ENCODE measurements at regions not wholly inside any gene's neighbourhood (a gene's known extent, or its start where the extent isn't known, plus 50 kb on each side); places are given as distances from the start of the nearest gene placed in this dataset.

- TF ChIP-seq, protein P1, sequence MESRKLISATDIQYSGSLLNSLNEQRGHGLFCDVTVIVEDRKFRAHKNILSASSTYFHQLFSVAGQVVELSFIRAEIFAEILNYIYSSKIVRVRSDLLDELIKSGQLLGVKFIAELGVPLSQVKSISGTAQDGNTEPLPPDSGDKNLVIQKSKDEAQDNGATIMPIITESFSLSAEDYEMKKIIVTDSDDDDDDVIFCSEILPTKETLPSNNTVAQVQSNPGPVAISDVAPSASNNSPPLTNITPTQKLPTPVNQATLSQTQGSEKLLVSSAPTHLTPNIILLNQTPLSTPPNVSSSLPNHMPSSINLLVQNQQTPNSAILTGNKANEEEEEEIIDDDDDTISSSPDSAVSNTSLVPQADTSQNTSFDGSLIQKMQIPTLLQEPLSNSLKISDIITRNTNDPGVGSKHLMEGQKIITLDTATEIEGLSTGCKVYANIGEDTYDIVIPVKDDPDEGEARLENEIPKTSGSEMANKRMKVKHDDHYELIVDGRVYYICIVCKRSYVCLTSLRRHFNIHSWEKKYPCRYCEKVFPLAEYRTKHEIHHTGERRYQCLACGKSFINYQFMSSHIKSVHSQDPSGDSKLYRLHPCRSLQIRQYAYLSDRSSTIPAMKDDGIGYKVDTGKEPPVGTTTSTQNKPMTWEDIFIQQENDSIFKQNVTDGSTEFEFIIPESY (IDR thresholded peaks at IDR 0.05; ENCODE audit: extremely low read depth, insufficient replicate concordance, low read length): no peak
Measured at GRCh38 chr1:114292835-114293234, 139.2 kb upstream of the SYT6 start (continued).

GRCh38 chr1:114292194-114292593 lies 138.5 kb upstream of the SYT6 start:
- POLR2A ChIA-PET: no interaction called here

GRCh38 chr1:114290776-114291175 lies 137.1 kb upstream of the SYT6 start:
- no peaks in the 10 kb centered on the region for H4K20me1 ChIP-seq (ENCODE audit: insufficient read depth)
- DNase-seq (ENCODE audit: low read depth, low spot score): no peak
- H3K9ac ChIP-seq (ENCODE audit: low read length): no peak overlapping the region
- no peak for ATAC-seq
- POLR2A ChIA-PET: no interaction called here
- H3K36me3 ChIP-seq (ENCODE audit: control insufficient read depth in 1 of 2, insufficient read depth in 2 of 2, low read length in 2 of 2): no peaks in the 10 kb centered on the region
- no peaks in the 10 kb centered on the region for H3K9me2 ChIP-seq (ENCODE audit: insufficient read depth)
- no peak overlapping the region for H2AFZ ChIP-seq (ENCODE audit: low read depth, low read length, poor library complexity, severe bottlenecking)
- intact Hi-C loops (cut with micrococcal nuclease): no loop called here
- H3K79me2 ChIP-seq (ENCODE audit: insufficient read depth, low read length): no peaks in the 10 kb centered on the region
- H3K27me3 ChIP-seq (ENCODE audit: insufficient read depth, low read length): 0 out of 2 replicates have a peak, but pooled peaks cover 3% of the 10 kb centered on the region
- H3K4me2 ChIP-seq (ENCODE audit: low read length): no peak overlapping the region
- H3K4me1 ChIP-seq (ENCODE audit: control insufficient read depth in 1 of 2, insufficient read depth in 2 of 2, low read length in 2 of 2): no peaks in the 10 kb centered on the region
- RAD21 ChIA-PET (ENCODE audit: low non-redundant PET in 1 of 2, low total read pairs in 2 of 2, uncharacterized antibody in 2 of 2, unreplicated experiment in 2 of 2): no interaction called here
- H3K9me3 ChIP-seq (ENCODE audit: control insufficient read depth in 1 of 2, insufficient read depth in 1 of 2, low read depth in 1 of 2, low read length in 2 of 2): no peaks in the 10 kb centered on the region
- no TSS peak for BruUV-seq (replicated peaks)
- CTCF ChIA-PET: no interaction called here
- no peak overlapping the region for H3K27ac ChIP-seq (ENCODE audit: low read depth, low read length)
- H3K4me3 ChIP-seq (replicated peaks in 1 of 2; ENCODE audit: low read depth in 1 of 2, low read length in 2 of 2): no peak overlapping the region
- TF ChIP-seq ZNF274 (IDR thresholded peaks at IDR 0.05; ENCODE audit: low read depth, low read length) (no peak), SP1 (IDR thresholded peaks at IDR 0.05; ENCODE audit: low read depth) (no peak), SRF (IDR thresholded peaks at IDR 0.05; ENCODE audit: low read depth) (no peak), REST (IDR thresholded peaks at IDR 0.05; ENCODE audit: low read depth) (no peak), EZH2 (IDR thresholded peaks at IDR 0.05) (no peak), JUND (IDR thresholded peaks at IDR 0.05) (no peak), CBX3 (IDR thresholded peaks at IDR 0.05; ENCODE audit: low read depth) (no peak), ELF1 (IDR thresholded peaks at IDR 0.05; ENCODE audit: borderline replicate concordance, low read depth) (no peak), EGR1 (IDR thresholded peaks at IDR 0.05; ENCODE audit: low read depth) (no peak), RAD21 (IDR thresholded peaks at IDR 0.05; ENCODE audit: low read depth) (no peak), TCF7L2 (IDR thresholded peaks at IDR 0.05; ENCODE audit: borderline replicate concordance, extremely low read depth, insufficient read depth, insufficient read length) (no peak)
- TF ChIP-seq, protein P2, sequence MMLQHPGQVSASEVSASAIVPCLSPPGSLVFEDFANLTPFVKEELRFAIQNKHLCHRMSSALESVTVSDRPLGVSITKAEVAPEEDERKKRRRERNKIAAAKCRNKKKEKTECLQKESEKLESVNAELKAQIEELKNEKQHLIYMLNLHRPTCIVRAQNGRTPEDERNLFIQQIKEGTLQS (IDR thresholded peaks at IDR 0.05): no peak

More at GRCh38 chr1:114292194-114292593, 138.5 kb upstream of the SYT6 start:
- no TSS peak for BruUV-seq (replicated peaks)
- ChIA-PET CTCF (interaction anchor here (1.6 kb wide), 1 partner anchor 9 kb away, joined by 4 read pairs; no protein-coding TSS in a partner anchor), RAD21 (ENCODE audit: low non-redundant PET in 1 of 2, low total read pairs in 2 of 2, uncharacterized antibody in 2 of 2, unreplicated experiment in 2 of 2) (no interaction called here)
- Histone ChIP-seq H4K20me1 (ENCODE audit: insufficient read depth) (no peaks in the 10 kb centered on the region), H3K9me2 (ENCODE audit: insufficient read depth) (no peaks in the 10 kb centered on the region), H3K4me1 (ENCODE audit: control insufficient read depth in 1 of 2, insufficient read depth in 2 of 2, low read length in 2 of 2) (no peaks in the 10 kb centered on the region), H3K9ac (ENCODE audit: low read length) (no peak overlapping the region), H3K79me2 (ENCODE audit: insufficient read depth, low read length) (no peaks in the 10 kb centered on the region), H3K9me3 (ENCODE audit: control insufficient read depth in 1 of 2, insufficient read depth in 1 of 2, low read depth in 1 of 2, low read length in 2 of 2) (no peaks in the 10 kb centered on the region), H3K36me3 (ENCODE audit: control insufficient read depth in 1 of 2, insufficient read depth in 2 of 2, low read length in 2 of 2) (no peaks in the 10 kb centered on the region), H2AFZ (ENCODE audit: low read depth, low read length, poor library complexity, severe bottlenecking) (no peak overlapping the region), H3K4me3 (replicated peaks in 1 of 2; ENCODE audit: low read depth in 1 of 2, low read length in 2 of 2) (no peak overlapping the region), H3K27ac (ENCODE audit: low read depth, low read length) (no peak overlapping the region), H3K4me2 (ENCODE audit: low read length) (no peak overlapping the region), H3K27me3 (ENCODE audit: insufficient read depth, low read length) (no peaks in the 10 kb centered on the region)
- TF ChIP-seq SRF (IDR thresholded peaks at IDR 0.05; ENCODE audit: low read depth): no peak
- TF ChIP-seq TCF7L2 (IDR thresholded peaks at IDR 0.05; ENCODE audit: borderline replicate concordance, extremely low read depth, insufficient read depth, insufficient read length): no peak
- no peak for TF ChIP-seq YY1 (IDR thresholded peaks at IDR 0.05; ENCODE audit: extremely low read depth, insufficient replicate concordance, low read depth, low read length)
- no peak for TF ChIP-seq JUND (IDR thresholded peaks at IDR 0.05)
- intact Hi-C loops (cut with micrococcal nuclease): no loop called here
- ATAC-seq (no peak), DNase-seq (ENCODE audit: low read depth, low spot score) (no peak)
